ENCODE measurements at regions not wholly inside any gene's neighbourhood (a gene's known extent, or its start where the extent isn't known, plus 50 kb on each side); places are given as distances from the start of the nearest gene placed in this dataset.

GRCh38 chr4:175290401-175290800, 372.2 kb downstream of the ADAM29 start:
- no peak for TF ChIP-seq POLR2A (IDR thresholded peaks at IDR 0.05; ENCODE audit: low read length)
- no peak for TF ChIP-seq GATA1 (IDR thresholded peaks at IDR 0.05; ENCODE audit: low read depth, low read length)

All from erythroblast (primary cell).